ENCODE measurements at regions not wholly inside any gene's neighbourhood (a gene's known extent, or its start where the extent isn't known, plus 50 kb on each side); places are given as distances from the start of the nearest gene placed in this dataset.
A peak's percentile ranks its signal among the peaks of the same experiment; 100 is the strongest.

DNA sequence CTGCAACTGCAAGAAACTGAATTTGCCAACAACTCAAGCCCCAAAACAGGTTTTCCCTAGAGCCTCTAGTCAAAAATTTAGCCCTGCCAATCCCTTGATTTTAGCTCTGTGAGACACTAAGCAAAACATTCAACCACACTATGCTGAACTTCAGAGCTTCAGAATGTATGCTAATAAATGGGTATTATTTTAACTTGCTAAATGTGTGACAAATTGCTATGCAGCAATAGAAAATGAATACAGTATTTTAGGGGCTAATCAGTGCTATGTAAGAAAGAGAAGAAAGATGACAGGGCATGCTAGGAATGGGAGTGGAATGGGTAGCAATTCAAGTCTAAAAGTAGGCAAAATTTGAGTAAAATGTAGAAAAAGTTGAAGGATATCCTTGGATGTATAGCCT lies 223.9 kb upstream of the NOL4 start:
- DNase-seq (ENCODE audit: low spot score) = no peak
- in situ Hi-C loops (cut with HindIII; ENCODE audit: low sequenced_read_pairs) = no loop called here

DNA sequence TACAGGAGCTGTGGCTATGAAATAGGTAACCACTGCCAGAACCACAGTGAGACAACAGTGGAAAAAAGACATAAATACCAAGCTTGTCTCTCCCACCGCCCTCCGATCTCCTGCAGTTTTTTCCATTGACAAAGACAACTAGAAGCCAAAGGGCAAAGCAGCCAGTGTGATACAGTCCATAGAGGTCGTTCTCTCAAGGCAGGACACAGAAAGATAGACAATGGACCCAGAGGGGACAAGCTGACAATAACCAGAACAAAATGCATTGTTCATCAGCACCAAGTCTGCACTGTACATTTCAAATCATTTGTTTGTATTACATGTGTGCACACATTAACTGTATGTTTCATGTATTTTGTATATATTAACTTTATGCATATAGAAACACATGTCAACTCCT lies 233.0 kb upstream of the NOL4 start:
- no peak for DNase-seq (ENCODE audit: low spot score)
- in situ Hi-C loops (cut with HindIII; ENCODE audit: low sequenced_read_pairs) = no loop called here

DNA sequence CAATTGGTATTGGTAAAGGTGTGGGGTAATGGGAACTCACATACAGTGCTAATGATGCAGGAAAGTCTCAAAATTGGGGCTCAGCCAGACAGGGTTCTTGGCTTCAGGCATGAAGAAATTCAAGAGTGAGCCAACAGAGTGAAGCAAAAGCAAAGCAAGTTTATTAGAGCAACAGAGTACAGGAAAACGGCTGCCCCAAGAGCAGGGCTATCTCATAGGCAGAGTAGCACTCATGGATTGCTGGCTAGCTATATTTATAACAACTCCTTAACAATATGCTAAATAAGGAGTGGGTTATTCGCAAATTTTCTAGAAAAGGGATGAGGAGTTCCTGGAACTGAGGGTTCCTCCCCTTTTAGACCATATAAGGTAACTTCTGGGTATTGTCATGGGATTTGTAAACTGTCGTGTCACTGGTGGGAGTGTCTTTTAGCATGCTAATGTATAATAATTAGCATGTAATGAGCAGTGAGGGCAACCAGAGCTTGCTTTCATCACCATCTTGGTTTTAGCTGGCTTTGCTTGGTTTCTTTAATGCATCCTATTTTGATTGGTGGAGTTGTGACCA lies 233.8 kb upstream of the NOL4 start:
- no peak for DNase-seq (ENCODE audit: low spot score)
- in situ Hi-C loops (cut with HindIII; ENCODE audit: low sequenced_read_pairs) = no loop called here

DNA sequence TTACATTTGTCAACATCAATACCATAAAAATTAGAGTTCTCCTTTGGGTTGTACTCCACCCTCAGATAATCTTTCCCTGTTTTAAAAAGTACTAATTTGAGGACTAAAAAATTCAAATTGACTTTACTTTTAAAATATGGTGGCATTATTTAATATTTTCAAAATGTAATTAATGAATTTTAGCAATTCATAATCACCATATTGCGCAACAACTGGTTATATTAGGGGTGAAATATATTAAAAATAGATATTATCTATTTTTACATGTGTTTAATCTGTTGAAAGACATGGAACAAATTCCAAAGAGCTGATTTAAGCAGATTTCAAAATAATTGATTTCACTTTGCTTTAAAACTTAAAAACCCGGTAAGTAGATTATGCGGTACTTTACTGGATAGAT lies 236.6 kb upstream of the NOL4 start:
- no peak for DNase-seq (ENCODE audit: low spot score)
- in situ Hi-C loops (cut with HindIII; ENCODE audit: low sequenced_read_pairs) = no loop called here

DNA sequence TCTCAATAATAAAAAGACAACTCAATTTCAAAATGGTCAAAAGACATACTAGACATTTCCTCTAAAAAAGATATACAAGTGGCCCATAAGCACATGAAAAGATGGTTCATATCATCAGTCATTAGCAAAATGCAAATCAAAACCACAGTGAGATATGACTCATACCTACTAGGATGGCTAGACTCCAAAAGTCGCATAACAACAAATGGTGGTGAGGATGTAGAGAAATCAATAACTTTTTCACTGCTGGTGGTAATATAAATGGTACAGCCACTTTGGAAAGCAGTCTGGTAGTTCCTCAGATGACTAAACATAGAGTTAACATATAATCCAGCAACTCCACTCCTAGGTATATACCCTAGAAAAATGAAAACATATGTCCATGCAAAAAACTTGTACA lies 242.3 kb upstream of the NOL4 start:
- in situ Hi-C loops (cut with HindIII; ENCODE audit: low sequenced_read_pairs) = no loop called here
- no peak for DNase-seq (ENCODE audit: low spot score)

DNA sequence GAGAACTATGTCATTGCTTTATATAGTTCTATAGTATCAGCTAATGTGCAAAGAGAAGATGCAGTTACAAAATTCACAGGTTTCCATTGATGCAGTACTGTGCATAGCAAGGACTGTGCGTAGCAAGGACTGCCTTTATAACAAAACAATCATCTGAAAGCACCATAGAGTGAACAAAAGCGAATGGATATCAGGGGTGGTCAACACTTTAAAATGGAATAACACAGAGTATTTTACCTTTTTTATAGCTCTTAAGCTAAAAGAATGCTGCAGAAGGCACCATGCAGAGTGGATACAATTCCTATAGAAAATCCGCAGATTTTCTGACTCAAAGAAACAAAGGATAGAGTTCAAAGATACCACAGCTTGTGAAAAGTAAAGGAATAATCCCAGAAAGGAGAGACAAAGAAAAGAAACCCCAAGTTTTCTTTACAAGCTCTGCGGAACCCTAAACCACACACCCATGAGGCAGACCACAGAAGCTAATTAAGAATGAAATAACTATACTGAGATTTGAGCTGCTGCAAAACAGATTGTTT lies 229.9 kb upstream of the DTNA start:
- no peak for DNase-seq (ENCODE audit: low spot score)
- in situ Hi-C loops (cut with HindIII; ENCODE audit: low sequenced_read_pairs) = no loop called here

DNA sequence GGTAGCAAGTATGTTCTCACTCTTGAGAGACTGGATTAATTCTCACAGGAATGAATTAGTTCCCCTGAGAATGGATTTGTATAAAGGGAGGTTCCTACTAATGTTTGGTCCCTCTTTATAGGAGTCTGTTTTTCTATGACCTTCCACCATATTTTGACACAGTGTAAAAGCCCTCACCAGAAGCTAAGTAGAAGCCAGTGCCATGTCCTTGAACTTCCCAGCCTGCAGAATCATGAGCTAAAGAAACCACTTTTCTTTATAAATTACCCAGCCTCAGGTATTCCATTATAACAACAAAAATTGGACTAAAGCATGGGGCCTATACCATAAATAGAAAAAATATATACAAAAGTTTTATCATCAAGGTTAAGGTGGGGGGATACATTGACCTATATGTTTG lies 227.9 kb upstream of the DTNA start:
- in situ Hi-C loops (cut with HindIII; ENCODE audit: low sequenced_read_pairs) = no loop called here
- DNase-seq (ENCODE audit: low spot score) = no peak

DNA sequence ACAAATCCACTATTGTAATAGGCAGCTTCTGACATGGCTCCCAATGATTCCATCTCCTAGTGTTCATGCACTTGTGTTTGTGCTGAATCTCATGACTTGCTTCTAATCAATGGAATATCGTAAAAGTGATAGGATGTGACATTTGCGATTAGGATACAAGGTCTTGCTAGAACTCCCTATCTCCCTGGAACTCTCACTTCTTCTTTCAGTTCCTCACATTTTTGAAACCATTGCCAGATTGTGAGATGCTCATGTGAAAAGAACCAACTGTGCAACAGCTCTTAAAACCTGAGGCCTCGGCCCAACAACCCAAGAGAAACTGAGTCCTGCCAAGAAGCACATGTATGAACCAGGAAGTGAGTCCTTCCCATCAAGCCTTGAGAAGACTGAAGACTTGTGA lies 226.9 kb upstream of the DTNA start:
- DNase-seq (ENCODE audit: low spot score) = no peak
- in situ Hi-C loops (cut with HindIII; ENCODE audit: low sequenced_read_pairs) = no loop called here

DNA sequence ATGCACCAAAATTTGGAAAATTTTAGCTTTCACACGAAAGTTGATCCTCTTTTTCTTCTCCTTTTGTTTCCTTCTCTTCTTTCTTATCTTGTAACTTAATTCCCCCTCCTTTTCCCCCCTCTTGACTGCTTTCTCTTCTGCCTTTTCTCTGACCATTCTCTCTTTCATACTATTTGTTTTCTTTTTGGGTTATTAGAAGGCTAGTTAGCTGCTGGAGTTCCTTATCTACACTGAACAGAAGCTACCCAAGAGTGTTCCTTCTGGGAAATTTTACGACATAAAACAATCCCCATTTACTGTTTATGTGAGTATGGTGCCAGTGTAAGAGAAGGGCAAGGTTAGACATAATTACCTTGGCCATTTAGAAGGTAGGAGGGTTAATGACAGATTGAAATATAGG lies 218.4 kb upstream of the DTNA start:
- no peak for DNase-seq (ENCODE audit: low spot score)
- in situ Hi-C loops (cut with HindIII; ENCODE audit: low sequenced_read_pairs) = no loop called here

DNA sequence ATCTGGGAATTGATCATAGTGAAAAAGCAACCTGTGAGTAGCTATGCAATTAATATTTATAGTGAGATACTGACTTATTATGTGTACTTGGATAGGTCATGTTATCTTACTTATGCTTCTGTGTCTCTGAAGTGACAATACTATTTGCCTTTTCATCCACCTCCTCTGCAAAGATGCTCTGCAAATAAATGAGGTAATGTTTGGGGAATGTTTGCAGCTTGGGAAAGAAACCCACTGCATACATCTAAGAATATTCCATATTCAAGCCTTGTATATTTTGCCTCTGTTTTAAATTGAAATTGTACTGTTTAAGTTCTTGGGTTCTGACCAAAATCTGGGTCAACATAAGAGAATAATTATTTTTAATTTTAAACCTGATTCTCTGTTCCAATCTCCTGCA lies 217.4 kb upstream of the DTNA start:
- DNase-seq (ENCODE audit: low spot score) = peak; percentile 49
- in situ Hi-C loops (cut with HindIII; ENCODE audit: low sequenced_read_pairs) = no loop called here

DNA sequence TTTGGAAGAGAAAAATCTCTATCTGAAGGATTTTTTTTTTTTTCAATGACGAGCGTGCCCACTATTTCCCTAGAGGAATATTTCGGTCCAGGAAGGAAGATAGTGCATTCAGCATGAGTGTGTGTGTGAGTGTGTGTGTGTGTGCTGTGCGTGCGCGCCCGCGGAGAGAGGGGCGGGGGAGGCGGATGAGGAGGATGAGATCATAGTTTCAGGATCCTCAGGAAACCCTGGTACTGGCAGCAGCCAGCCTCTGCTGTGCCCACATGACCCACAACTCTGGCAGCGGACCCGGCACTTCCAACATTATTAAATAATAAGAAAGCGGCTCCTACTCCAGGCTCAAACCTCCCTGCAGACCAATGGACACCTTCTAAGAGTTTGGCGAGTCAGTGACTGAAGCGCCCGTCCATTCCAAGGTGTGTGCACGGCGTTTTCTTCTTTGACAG lies 217.0 kb upstream of the DTNA start:
- DNase-seq (ENCODE audit: low spot score) = peak; percentile 95
- in situ Hi-C loops (cut with HindIII; ENCODE audit: low sequenced_read_pairs) = no loop called here

DNA sequence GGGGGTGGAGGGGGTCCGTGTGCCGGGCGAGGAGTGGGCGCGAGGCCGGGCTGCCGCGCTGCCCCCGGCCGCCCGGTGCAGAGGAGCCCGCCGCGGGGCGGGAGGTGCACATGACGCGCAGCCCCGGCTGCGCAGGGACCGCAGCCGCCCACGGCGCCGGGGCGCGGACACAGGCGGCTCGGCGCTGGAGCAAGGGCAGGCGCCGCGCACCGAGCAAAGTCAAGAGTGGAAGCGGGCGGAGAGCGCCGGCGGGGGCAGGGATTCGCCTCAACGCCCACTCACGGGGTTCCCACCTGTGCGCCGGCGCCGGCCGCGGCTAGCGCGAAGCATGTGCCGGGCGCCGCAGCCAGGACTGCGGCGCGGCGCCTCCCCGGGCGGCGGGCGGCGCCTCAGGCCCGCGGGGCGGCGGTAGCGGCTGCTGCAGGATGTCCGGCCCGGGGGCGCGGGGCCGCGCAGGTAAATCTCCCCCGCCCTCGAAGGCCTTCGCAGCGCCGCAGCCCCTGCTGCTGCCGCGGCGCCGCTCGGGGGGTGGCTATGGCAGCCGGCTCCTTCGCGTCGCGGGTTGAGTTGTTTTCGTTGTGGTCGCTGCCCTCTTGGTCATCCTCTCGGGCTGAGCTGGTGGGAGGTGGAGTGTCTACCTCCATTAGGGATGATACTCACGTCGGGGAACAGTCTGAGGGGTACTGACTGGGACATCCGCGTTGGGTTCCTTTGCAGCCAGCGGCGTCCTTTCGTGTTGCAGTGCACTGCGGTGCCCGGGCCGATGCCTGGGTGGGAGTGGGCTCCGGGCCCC lies 216.3 kb upstream of the DTNA start:
- DNase-seq (ENCODE audit: low spot score) = peak; percentile 52
- in situ Hi-C loops (cut with HindIII; ENCODE audit: low sequenced_read_pairs) = no loop called here

DNA sequence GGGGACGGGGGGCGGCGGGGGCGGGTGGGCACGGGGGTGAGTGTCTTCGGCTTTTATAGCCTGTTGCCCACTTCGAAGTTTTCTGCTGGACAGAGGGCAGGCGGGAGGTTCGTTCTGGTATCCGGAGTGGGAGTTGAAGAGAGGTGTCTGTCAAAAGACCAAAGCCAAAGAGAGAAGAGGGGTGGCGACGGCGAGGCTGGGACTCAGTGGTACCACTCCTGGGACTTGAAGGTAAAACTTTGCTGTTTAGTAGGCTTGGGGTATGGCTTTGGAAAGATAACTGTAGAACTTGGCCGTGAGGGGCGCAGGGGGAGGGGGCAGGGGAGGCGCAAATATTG lies 215.8 kb upstream of the DTNA start:
- in situ Hi-C loops (cut with HindIII; ENCODE audit: low sequenced_read_pairs) = no loop called here
- DNase-seq (ENCODE audit: low spot score) = peak; percentile 50

DNA sequence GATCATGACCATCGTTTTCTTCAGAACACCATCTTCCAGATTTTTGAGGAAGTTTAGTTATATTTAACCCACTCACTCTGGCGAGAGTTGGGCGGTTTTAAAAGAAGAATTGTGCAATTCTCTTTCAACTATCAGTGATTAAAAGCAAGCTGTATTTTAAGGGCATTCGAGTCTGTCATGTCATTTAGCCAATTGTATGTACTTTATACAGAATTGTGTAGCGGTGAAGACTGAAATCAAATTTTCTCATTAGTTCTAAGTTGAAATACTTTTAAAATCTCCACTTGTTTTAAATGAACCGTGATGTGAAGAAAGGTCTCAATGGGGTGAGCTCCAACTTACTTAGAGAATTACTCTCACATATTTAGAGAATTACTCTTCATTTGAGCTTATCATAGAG lies 214.6 kb upstream of the DTNA start:
- in situ Hi-C loops (cut with HindIII; ENCODE audit: low sequenced_read_pairs) = no loop called here
- peak; percentile 52 for DNase-seq (ENCODE audit: low spot score)

DNA sequence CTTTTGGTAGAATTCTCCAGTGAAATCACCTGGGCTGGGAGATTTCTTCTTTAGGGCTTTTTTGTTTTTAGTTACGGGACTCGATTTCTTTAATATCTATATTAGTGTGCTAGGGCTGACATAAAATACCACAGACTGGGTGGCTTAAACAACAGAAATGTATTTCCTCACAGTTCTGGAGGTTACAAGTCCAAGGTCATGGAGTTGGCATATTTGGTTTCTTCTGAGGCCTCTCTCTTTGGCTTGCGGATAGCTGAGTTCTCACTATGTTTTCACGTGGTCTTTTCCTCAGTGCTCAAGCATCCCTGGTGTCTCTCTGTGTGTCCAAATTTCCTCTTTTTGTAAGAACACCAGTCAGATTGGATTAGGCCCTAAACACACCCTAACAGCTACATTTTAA lies 208.5 kb upstream of the DTNA start:
- in situ Hi-C loops (cut with HindIII; ENCODE audit: low sequenced_read_pairs) = no loop called here
- no peak for DNase-seq (ENCODE audit: low spot score)

DNA sequence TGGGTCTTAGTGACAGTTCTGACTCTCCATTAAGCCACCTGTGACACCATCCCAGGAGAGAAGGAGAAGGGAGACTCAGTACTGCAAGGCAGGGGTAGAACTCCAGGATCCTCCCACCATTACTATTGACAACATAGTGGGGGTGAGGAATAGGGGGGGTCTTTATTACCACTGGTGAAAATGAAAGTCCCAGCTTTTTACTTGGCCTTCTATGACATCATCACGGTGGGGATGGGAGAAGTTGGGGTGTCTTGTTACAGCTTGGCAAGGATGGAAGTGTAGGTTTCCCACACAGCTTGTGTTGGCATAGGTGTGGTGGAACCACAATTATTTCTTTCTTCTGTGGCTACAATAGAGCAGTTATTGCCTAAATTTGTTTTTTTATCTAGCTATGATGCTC lies 203.9 kb upstream of the DTNA start:
- no peak for DNase-seq (ENCODE audit: low spot score)
- in situ Hi-C loops (cut with HindIII; ENCODE audit: low sequenced_read_pairs) = no loop called here

DNA sequence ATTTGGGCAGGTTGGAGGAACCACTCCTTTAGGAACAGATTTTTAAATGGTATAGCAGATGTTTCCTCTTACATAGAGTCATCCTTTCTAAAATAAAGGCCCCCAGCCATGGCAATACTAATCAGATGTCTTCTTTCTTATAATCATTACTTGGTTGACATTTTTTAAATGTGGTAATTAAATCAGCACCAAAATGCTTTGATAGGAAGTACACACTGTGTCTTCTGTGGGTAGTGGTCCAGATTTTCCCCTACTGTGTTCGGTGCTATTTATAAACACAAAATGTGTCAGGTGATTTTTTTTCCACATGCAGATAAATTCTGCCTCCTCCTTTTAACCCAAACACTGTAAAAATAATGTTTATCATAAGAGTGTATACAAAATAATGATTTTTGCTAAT lies 200.9 kb upstream of the DTNA start:
- in situ Hi-C loops (cut with HindIII; ENCODE audit: low sequenced_read_pairs) = no loop called here
- DNase-seq (ENCODE audit: low spot score) = peak; percentile 67

DNA sequence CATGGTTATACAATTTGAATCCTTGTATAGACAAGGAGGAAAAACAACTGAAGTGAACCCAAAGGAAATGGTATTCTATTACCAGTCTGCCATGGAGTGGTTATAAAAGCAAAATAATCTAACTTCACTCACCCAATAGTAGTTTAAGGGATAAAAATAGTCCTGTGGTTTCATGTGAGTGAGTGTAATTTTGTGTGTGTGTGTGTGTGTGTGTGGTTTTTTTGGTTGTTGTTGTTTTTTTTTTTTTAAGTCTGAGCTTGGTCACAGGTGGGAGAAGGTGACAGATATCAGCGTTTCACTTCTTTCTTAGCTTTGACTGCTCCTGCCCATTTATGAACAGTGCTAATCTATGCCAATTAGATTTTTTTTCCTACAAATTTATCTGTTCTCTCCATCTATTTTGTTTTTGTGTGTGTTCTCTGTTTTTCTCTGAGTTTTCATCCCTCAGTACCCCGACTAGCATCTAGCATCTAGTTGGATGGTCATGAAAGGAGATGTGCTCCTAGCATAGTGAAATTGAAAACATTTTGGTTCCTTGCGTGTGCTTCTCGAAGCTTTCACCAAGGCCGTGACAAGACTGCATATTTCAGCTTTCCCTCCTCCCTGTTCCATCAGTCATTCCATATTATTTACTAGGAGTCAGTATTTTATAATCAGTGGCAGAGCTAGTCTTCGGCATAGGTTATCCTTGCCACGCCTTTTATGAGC lies 200.1 kb upstream of the DTNA start:
- in situ Hi-C loops (cut with HindIII; ENCODE audit: low sequenced_read_pairs) = no loop called here

DNA sequence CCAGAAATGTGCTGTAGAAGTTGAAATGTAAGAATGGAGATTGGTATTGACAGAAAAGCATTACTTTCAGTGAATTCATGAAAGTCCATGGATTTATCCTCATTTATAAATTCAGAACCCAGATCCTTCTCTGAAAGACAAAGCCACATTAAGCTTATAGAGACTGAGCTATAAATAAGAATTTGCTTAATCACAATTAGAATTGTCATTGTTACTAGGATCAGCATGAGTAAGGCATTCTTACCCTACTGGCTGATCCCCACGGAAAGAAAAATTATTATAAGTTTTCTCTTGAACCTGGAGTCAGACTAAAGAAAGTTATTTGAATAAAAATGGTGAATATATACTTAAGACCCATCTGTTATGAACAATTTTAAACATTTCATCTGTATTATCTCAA lies 199.2 kb upstream of the DTNA start:
- no peak for DNase-seq (ENCODE audit: low spot score)
- in situ Hi-C loops (cut with HindIII; ENCODE audit: low sequenced_read_pairs) = no loop called here

More for the DNA sequence above, 200.1 kb upstream of the DTNA start:
- DNase-seq (ENCODE audit: low spot score) = peak; percentile 50

DNA sequence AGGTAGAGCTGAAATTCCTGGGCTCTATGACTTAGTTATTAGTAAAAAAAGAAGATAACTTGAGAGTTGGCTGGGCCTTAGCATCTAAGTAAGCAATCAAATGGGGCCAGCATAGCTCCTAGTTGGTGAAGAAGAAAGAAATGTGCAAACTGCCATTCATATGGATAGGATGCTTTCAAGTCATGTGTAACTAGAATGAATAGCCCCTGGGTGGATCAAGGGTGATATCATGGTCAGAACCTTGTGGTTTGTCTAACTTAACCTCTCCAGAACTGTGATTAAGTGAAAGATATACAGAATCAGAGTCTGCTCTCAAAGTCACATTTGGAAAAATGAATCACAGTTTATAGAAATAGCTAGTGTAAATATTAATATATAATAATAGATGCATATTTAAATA lies 198.7 kb upstream of the DTNA start:
- in situ Hi-C loops (cut with HindIII; ENCODE audit: low sequenced_read_pairs) = no loop called here
- no peak for DNase-seq (ENCODE audit: low spot score)

All from G401 (cell line).